HepG2 (cell line): ENCODE measurements at regions not wholly inside any gene's neighbourhood (a gene's known extent, or its start where the extent isn't known, plus 50 kb on each side); places are given as distances from the start of the nearest gene placed in this dataset.

Experiments used
- BRF2 ChIP-seq: sonication (generic); formaldehyde crosslinking; IDR thresholded peaks from 2 replicates; pipeline ENCODE4 v1.8.1; 2022; ENCODE audit warnings: mild to moderate bottlenecking, missing genetic modification reagents
- CEBPG ChIP-seq: IDR thresholded peaks from 2 replicates; pipeline ENCODE4 v1.6.1; 2016
- CREB1 ChIP-seq, 2 experiments: fragments of 450-650 bp in 1 of 2; IDR thresholded peaks; 2 replicates each; pipeline ENCODE4 v1.6.1; 2016 to 2017; ENCODE audit warnings: control low read depth in 1 of 2, mild to moderate bottlenecking in 1 of 2, missing compliant biosample characterization in 1 of 2, missing genetic modification characterization in 1 of 2
- DNMT1 ChIP-seq: sonication (generic); formaldehyde crosslinking; IDR thresholded peaks from 2 replicates; pipeline ENCODE4 v1.5.1; 2020; ENCODE audit warnings: mild to moderate bottlenecking, missing genetic modification reagents
- FOXA3 ChIP-seq: IDR thresholded peaks from 2 replicates; pipeline ENCODE4 v1.6.1; 2016; ENCODE audit warnings: missing genetic modification reagents, missing compliant biosample characterization
- FOXK1 ChIP-seq: sonication (generic); formaldehyde crosslinking; IDR thresholded peaks from 2 replicates; pipeline ENCODE4 v1.4.0; 2020; ENCODE audit warnings: low read depth, missing genetic modification reagents, borderline replicate concordance
- HOMEZ ChIP-seq: IDR thresholded peaks from 2 replicates; pipeline ENCODE4 v1.6.1; 2016; ENCODE audit warnings: low read depth
- KLF16 ChIP-seq, 2 experiments: sonication (generic) in 1 of 2; formaldehyde crosslinking in 1 of 2; IDR thresholded peaks; 2 replicates each; pipeline versions ENCODE4 v1.6.1 to v1.8.0; 2016 to 2023; ENCODE audit warnings: missing genetic modification reagents in 2 of 2, missing compliant biosample characterization in 1 of 2
- MXI1 ChIP-seq: IDR thresholded peaks from 3 replicates; pipeline ENCODE4 v1.6.1; 2012; ENCODE audit warnings: low read depth, low read length, inconsistent platforms, borderline replicate concordance
- MYNN ChIP-seq: sonication (generic); formaldehyde crosslinking; IDR thresholded peaks from 2 replicates; pipeline ENCODE4 v1.4.0; 2020; ENCODE audit warnings: mild to moderate bottlenecking, low read depth, missing genetic modification reagents
- NR2F6 ChIP-seq, 2 experiments: IDR thresholded peaks; 2 replicates each; pipeline ENCODE4 v1.6.1; 2016; ENCODE audit warnings: antibody characterized with exemption in 1 of 2, mild to moderate bottlenecking in 1 of 2
- POLR2AphosphoS2 ChIP-seq: IDR thresholded peaks from 2 replicates; pipeline ENCODE4 v1.6.1; 2011; ENCODE audit warnings: low read depth, low read length, improper control_type of control experiment
- SYNCRIP ChIP-seq: fragments of 200-400 bp; formaldehyde crosslinking; IDR thresholded peaks from 2 replicates; pipeline ENCODE4 v1.6.1; 2018; ENCODE audit warnings: mild to moderate bottlenecking, low read depth, low read length; ENCODE audit not compliant: insufficient read depth
- THRA ChIP-seq: sonication (generic); formaldehyde crosslinking; IDR thresholded peaks from 2 replicates; pipeline ENCODE4 v1.4.0; 2020; ENCODE audit warnings: missing genetic modification reagents, borderline replicate concordance
- ZGPAT ChIP-seq: IDR thresholded peaks from 2 replicates; pipeline ENCODE4 v1.6.1; 2016; ENCODE audit warnings: mild to moderate bottlenecking
- ZMYM4 ChIP-seq: sonication (generic); formaldehyde crosslinking; IDR thresholded peaks from 2 replicates; pipeline ENCODE4 v1.8.1; 2023; ENCODE audit warnings: mild to moderate bottlenecking, missing genetic modification reagents
- ZNF512 ChIP-seq: sonication (generic); formaldehyde crosslinking; IDR thresholded peaks from 2 replicates; pipeline ENCODE4 v1.4.0; 2020; ENCODE audit warnings: mild to moderate bottlenecking, missing genetic modification reagents
- ZNF792 ChIP-seq: IDR thresholded peaks from 2 replicates; pipeline ENCODE4 v1.6.1; 2016

- TF ChIP-seq SYNCRIP: no peak
- peak; percentile 25; the same call in 1 of the 2 replicates for TF ChIP-seq FOXK1 (CRISPR knock-in tag)
- peak; percentile 65 for TF ChIP-seq FOXA3 (CRISPR knock-in tag)
- TF ChIP-seq KLF16 (CRISPR knock-in tag; IDR thresholded peaks at IDR 0.05): 0 out of 4 replicates have a peak, but pooled peaks of 1 of the 2 experiments have one; percentile 10
- no peak for TF ChIP-seq THRA (CRISPR knock-in tag)
- no peak for TF ChIP-seq BRF2
- TF ChIP-seq NR2F6 (IDR thresholded peaks at IDR 0.05): 0 out of 2 replicates have a peak, but pooled peaks have one; percentile 39
- TF ChIP-seq NR2F6 (CRISPR knock-in tag; IDR thresholded peaks at IDR 0.05): peak; percentile 47; the same call in 1 of the 2 replicates
- no peak for TF ChIP-seq MXI1
- no peak for TF ChIP-seq ZNF792 (CRISPR knock-in tag)
- no peak for TF ChIP-seq POLR2AphosphoS2
- TF ChIP-seq ZGPAT (CRISPR knock-in tag): peak; percentile 59; the same call in 1 of the 2 replicates
- no peak for TF ChIP-seq MYNN (CRISPR knock-in tag)
- TF ChIP-seq CREB1 (IDR thresholded peaks at IDR 0.05): no peak
- peak; percentile 39; the same call in 1 of the 2 replicates for TF ChIP-seq CREB1 (CRISPR knock-in tag; IDR thresholded peaks at IDR 0.05)
- peak; percentile 28; the same call in 1 of the 2 replicates for TF ChIP-seq HOMEZ (CRISPR knock-in tag)
- no peak for TF ChIP-seq ZNF512
- no peak for TF ChIP-seq DNMT1
- TF ChIP-seq CEBPG: 0 out of 2 replicates have a peak, but pooled peaks have one; percentile 6
- no peak for TF ChIP-seq ZMYM4 (CRISPR knock-in tag)
These were observed 69.2 kb upstream of the KIF26B start (continued) for GRCh38 chr1:245085508-245086095.
